Left lung (tissue), 4 donors: ENCODE measurements at regions not wholly inside any gene's neighbourhood (a gene's known extent, or its start where the extent isn't known, plus 50 kb on each side); places are given as distances from the start of the nearest gene placed in this dataset.
"Not testable (repeated sequence)": the region's sequence is repeated elsewhere in the genome, so short reads cannot be mapped to it uniquely, and the experiment has no call there.

Experiments used
- ATAC-seq: fragments of 200-7000 bp; cut with Tn5 transposase; one replicate; pipeline ENCODE4 v1.9.1; 2020; ENCODE audit warnings: moderate library complexity
- DNase-seq, 4 donors: peaks; one replicate each; pipeline ENCODE4 v3.0.0-alpha.2; 2013 to 2020
- H3K27ac ChIP-seq, 2 donors: fragments of 200-600 bp; sonication (generic) in 1 of 2; one replicate each; pipeline versions ENCODE4 v1.5.0 to v1.8.0; 2020 to 2021
- H3K27me3 ChIP-seq, 2 donors: fragments of 200-600 bp; sonication (generic) in 1 of 2; one replicate each; pipeline versions ENCODE4 v1.5.0 to v1.8.0; 2020 to 2021
- H3K36me3 ChIP-seq, 2 donors: fragments of 200-600 bp; sonication (generic) in 1 of 2; one replicate each; pipeline versions ENCODE4 v1.5.0 to v1.8.0; 2020 to 2021
- H3K4me1 ChIP-seq, 2 donors: fragments of 200-600 bp; one replicate each; pipeline ENCODE4 v1.8.0; 2021
- H3K4me3 ChIP-seq, 2 donors: fragments of 200-600 bp; sonication (generic) in 1 of 2; one replicate each; pipeline versions ENCODE4 v1.5.0 to v1.8.0; 2020 to 2021; ENCODE audit warnings: mild to moderate bottlenecking in 1 of 2
- H3K9me3 ChIP-seq, 2 donors: fragments of 200-600 bp; sonication (generic) in 1 of 2; one replicate each; pipeline versions ENCODE4 v1.5.0 to v1.8.0; 2020 to 2021
- CTCF ChIP-seq, 2 donors: fragments of 200-600 bp; sonication (generic) in 1 of 2; IDR thresholded peaks; one replicate each; pipeline versions ENCODE4 v1.5.0 to v1.8.0; 2021; ENCODE audit warnings: antibody characterized with exemption in 2 of 2
- intact Hi-C, 2 donors: fragments of 100-400 bp; cut with DNase I; formaldehyde crosslinking; loops; one replicate each; pipeline versions ENCODE4 v1.11.2 to v1.14.2; 2022
- donor health status: DM: no; HTN: yes; CAD: no.
- donor health status: DM: no; HTN: no; CAD: no.

GRCh38 chr2:16351137-16351536, 314.5 kb downstream of the CYRIA start:
- no peak for DNase-seq
- H3K27me3 ChIP-seq, result no peaks in the 10 kb centered on the region
- TF ChIP-seq CTCF (IDR thresholded peaks at IDR 0.05), result no peak
- H3K4me3 ChIP-seq, result no peak overlapping the region
- H3K27ac ChIP-seq, result no peak overlapping the region
- H3K9me3 ChIP-seq, result peaks cover 0 to 10% of the 10 kb centered on the region in 2 donors
- no peaks in the 10 kb centered on the region for H3K4me1 ChIP-seq
- intact Hi-C loops, result no loop called here
- ATAC-seq, result no peak
- H3K36me3 ChIP-seq, result no peaks in the 10 kb centered on the region

- Histone ChIP-seq H3K4me1 (no peaks in the 10 kb centered on the region), H3K9me3 (peaks cover 0 to 10% of the 10 kb centered on the region in 2 donors), H3K36me3 (no peaks in the 10 kb centered on the region), H3K4me3 (no peak overlapping the region), H3K27ac (no peak overlapping the region), H3K27me3 (no peaks in the 10 kb centered on the region)
- ATAC-seq (no peak), DNase-seq (no peak)
- TF ChIP-seq CTCF (IDR thresholded peaks at IDR 0.05), result no peak
- intact Hi-C loops, result no loop called here
Measured at GRCh38 chr2:16350211-16350610, 315.4 kb downstream of the CYRIA start.

- ATAC-seq, result no peak
- no peaks in the 10 kb centered on the region for H3K36me3 ChIP-seq
- H3K27ac ChIP-seq, result no peak overlapping the region
- no peak overlapping the region for H3K4me3 ChIP-seq
- no peaks in the 10 kb centered on the region for H3K4me1 ChIP-seq
- intact Hi-C loops, result no loop called here
- DNase-seq, result no peak
- H3K27me3 ChIP-seq, result no peaks in the 10 kb centered on the region
- H3K9me3 ChIP-seq, result peaks cover 0 to 10% of the 10 kb centered on the region in 2 donors
- TF ChIP-seq CTCF (IDR thresholded peaks at IDR 0.05), result no peak
Measured at GRCh38 chr2:16349811-16350210, 315.8 kb downstream of the CYRIA start.

DNA sequence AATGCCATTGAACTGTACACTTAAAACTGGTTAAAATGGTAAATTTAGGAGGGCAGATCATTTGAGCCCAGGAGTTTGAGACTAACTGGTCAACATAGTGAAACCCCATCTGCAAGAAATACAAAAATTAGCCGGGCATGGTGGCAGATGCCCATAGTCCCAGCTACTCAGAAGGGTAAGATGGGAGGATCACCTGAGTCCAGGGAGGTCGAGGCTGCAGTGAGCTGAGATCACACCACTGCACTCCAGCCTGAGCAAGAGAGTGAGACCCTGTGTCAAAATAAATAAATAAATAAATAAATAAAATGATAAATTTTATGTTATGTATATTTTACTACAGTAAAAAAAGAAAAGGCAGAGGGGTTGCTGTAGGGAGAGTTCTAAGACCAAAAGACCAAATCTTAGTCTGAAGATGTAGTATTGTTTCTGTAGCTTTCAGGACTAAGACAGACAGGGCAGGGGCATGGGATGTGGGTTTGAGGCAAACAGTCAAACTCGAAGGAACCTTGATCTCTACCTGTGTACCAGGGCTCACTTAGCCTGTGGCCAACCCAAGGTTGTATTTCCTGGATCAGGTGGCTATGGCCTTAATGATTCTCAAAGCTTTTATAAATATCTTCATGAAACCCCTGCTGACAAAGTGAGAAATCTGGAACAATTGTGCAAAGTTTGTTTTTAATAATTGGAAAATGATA, 316.7 kb downstream of the CYRIA start:
- no peak for TF ChIP-seq CTCF (IDR thresholded peaks at IDR 0.05)
- ATAC-seq (no peak), DNase-seq (no peak)
- peaks cover 0 to 10% of the 10 kb centered on the region in 2 donors for H3K9me3 ChIP-seq
- no peak overlapping the region for H3K4me3 ChIP-seq
- H3K36me3 ChIP-seq, result no peaks in the 10 kb centered on the region
- no peaks in the 10 kb centered on the region for H3K4me1 ChIP-seq
- no peaks in the 10 kb centered on the region for H3K27me3 ChIP-seq
- intact Hi-C loops, result no loop called here
- no peak overlapping the region for H3K27ac ChIP-seq

GRCh38 chr2:16346671-16347070, 319.0 kb downstream of the CYRIA start:
- Histone ChIP-seq H3K27me3 (no peaks in the 10 kb centered on the region), H3K36me3 (no peaks in the 10 kb centered on the region), H3K4me3 (no peak overlapping the region), H3K9me3 (peaks cover 0 to 8% of the 10 kb centered on the region in 2 donors), H3K4me1 (no peaks in the 10 kb centered on the region), H3K27ac (no peak overlapping the region)
- no peak for DNase-seq
- ATAC-seq, result peak; percentile 36
- TF ChIP-seq CTCF (IDR thresholded peaks at IDR 0.05), result no peak
- intact Hi-C loops, result no loop called here

- not testable (repeated sequence) for H3K9me3 ChIP-seq, H3K27me3 ChIP-seq, ATAC-seq
Measured at GRCh38 chr2:16345231-16345630, 320.4 kb downstream of the CYRIA start.

More at GRCh38 chr2:16345231-16345630, 320.4 kb downstream of the CYRIA start:
- H3K27ac ChIP-seq, H3K4me1 ChIP-seq, H3K36me3 ChIP-seq, H3K4me3 ChIP-seq, DNase-seq, intact Hi-C loops: not testable (repeated sequence)
